Activated T-cell treated with anti-CD3 and anti-CD28 coated beads for 1 hour (primary cell): ENCODE measurements at regions not wholly inside any gene's neighbourhood (a gene's known extent, or its start where the extent isn't known, plus 50 kb on each side); places are given as distances from the start of the nearest gene placed in this dataset.
"Not testable (repeated sequence)": the region's sequence is repeated elsewhere in the genome, so short reads cannot be mapped to it uniquely, and the experiment has no call there.

ENCODE experiments used
- DNase-seq: peaks from one replicate; pipeline ENCODE4 v3.0.0-alpha.2; 2020; ENCODE audit warnings: low read depth

- no peak for DNase-seq
These were observed 330.5 kb upstream of the KCNMB2 start for GRCh38 chr3:178205740-178206139.

- no peak for DNase-seq
These were observed 329.7 kb upstream of the KCNMB2 start for GRCh38 chr3:178206521-178206920.

- DNase-seq = not testable (repeated sequence)
These were observed 329.1 kb upstream of the KCNMB2 start for GRCh38 chr3:178207161-178207560.

GRCh38 chr3:178207627-178208026 lies 328.6 kb upstream of the KCNMB2 start:
- not testable (repeated sequence) for DNase-seq

DNA sequence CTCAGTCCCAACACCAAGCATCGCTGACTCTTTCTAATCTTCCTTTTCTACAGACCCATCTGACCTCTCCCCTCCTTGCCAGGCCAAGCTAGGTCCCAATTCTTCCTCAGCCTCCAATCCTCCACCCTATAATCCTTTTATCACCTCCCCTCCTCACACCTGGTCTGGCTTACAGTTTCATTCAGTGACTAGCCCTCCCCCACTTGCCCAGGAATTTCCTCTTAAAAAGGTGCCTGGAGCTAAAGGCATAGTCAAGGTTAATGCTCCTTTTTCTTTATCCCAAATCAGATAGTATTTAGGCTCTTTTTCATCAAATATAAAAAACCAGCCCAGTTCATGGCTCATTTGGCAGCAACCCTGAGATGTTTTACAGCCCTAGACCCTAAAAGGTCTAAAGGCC lies 327.1 kb upstream of the KCNMB2 start:
- DNase-seq = not testable (repeated sequence)

DNA sequence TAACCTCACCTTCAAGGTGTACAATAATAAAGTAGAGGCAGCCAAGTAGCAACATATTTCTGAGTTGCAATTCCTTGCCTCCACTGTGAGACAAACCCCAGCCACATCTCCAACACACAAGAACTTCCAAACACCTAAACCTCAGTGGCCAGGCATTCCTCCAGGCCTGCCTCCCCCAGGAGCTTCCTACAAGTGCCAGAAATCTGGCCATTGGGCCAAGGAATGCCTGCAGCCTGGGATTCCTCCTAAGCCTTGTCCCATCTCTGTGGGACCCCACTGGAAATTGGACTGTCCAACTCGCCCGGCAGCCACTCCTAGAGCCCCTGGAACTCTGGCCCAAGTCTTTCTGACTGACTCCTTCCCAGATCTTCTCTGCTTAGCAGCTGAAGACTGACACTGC lies 326.6 kb upstream of the KCNMB2 start:
- not testable (repeated sequence) for DNase-seq

GRCh38 chr3:178211086-178211485 lies 325.1 kb upstream of the KCNMB2 start:
- not testable (repeated sequence) for DNase-seq

GRCh38 chr3:178217479-178217878 lies 318.8 kb upstream of the KCNMB2 start:
- no peak for DNase-seq

- no peak for DNase-seq
These were observed 318.0 kb upstream of the KCNMB2 start for GRCh38 chr3:178218231-178218630.

- not testable (repeated sequence) for DNase-seq
These were observed 316.6 kb upstream of the KCNMB2 start for GRCh38 chr3:178219661-178220060.

DNA sequence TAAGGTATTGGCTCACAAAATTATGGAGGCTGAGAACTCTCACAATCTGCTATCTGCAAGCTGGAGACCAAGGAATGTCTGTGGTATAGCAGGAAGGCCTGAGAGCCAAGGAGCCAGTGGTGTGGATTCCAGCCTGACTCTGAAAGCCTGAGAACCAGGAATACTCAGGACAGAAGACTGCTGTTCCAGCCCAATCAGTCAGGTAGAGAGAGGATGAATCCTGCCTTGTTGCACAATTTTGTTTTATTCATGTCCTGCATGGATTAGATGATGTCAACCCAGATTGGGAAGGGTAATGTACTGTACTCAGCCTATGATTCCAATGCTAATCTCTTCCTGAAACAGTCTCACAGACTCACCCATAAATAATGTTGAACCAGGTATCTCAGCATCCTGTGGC lies 312.4 kb upstream of the KCNMB2 start:
- DNase-seq = no peak

DNA sequence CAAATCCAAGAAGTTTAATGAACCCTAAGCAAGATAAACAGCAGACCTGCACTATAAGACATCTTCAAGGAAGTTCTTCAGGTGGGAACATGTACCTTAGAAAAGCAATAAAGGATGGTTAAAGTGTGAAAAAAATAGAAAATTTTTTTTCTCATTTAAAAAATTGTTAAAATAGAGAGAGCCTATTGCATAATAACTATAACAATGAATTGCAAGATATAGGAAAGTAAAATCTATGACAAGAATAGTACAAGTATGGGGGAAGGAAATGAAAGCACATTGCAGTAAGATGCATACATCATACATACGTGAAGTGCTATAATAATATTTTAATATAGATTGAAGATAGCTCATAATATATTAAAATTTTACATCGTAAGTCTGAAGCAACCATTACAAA lies 310.1 kb upstream of the KCNMB2 start:
- no peak for DNase-seq

GRCh38 chr3:178231645-178232044 lies 304.6 kb upstream of the KCNMB2 start:
- no peak for DNase-seq

DNA sequence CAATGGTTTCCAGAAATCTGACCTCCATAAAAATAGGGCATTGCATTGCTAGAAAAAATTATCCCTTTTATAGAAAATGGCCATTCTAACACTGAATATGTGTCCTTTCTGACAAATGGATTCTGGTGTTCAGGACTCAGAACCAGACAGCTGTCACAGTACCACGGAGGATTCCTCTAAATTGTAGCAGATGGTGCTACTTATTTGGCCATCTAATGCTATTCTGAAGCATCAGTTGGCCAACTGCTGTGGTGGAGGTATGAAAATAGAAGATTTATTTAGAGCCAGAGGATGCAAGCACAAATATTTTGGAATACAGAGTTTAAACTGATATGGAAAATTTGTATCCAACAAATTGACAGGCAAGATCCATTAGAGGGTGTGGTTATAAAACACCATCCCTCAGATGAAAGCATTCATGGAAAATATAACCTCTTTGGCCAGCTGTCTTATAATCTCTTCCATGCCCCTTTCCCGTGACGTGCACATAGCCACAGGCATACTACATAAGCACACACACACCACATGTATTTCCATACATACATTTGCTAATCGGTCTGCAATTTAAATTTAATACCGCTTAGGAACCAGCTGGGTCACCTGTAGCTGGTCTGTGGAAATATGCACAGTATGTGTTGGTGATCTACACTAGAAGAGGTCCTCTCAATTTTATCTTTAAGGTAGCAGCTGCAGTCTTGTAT lies 302.7 kb upstream of the KCNMB2 start:
- no peak for DNase-seq

- DNase-seq = no peak
These were observed 299.5 kb upstream of the KCNMB2 start for GRCh38 chr3:178236555-178237277.

- DNase-seq = no peak
These were observed 298.1 kb upstream of the KCNMB2 start for GRCh38 chr3:178238179-178238578.

- no peak for DNase-seq
These were observed 291.2 kb upstream of the KCNMB2 start for GRCh38 chr3:178244733-178245709.

DNA sequence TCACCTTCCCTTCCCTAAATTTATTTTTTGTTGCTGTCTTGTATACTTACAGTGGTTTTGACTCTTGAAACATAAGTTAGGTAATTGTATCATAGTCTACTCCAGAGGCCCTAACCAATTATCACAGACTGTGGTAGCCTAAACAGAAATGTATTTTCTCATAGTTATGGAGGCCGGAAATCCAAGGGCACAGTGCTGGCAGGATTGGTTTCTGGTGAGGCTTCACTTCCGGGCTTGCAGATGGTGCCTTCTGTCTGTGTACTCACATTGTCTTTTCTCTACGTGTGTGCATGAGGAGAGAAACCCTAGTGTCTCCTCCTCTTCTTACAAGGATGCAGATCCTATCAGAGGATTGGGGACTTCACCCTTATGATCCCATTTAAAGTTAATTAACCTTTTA lies 290.2 kb upstream of the KCNMB2 start:
- no peak for DNase-seq

DNA sequence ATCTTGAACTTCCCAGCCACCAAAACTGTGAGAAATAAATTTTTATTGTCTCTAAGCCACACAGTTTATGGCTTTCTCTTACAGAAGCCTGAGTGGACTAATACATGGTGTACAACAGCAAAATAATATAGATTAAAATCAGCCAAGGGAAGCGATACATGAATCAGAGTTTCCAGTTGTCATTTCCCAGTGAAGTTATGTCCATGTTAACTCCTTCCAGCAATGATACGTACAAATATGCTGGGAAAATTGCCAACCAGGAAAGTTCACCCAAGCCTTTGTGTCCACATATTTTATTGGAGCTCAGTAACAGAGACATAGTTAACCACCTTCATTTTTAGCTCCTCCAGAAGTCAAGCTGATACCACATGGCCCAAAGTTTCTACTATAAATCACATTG lies 280.9 kb upstream of the KCNMB2 start:
- DNase-seq = no peak

DNA sequence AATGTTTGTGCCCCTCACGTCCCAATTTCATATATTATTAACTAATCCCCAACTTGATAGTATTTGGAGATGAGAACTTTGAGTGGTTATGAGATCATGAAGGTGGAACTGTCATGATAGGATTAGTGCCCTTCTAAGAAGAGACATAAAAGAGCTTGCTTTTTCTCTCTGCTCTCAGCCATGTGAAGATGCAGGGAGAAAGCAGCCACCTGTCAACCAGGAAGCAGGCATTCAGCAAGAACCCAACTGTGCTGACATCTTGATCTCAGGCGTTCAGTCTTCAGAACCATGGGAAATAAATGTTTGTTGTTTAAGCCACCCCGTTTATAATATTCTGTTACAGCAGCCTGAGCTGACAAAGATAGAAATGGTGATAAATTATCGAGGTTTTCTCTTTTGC lies 278.7 kb upstream of the KCNMB2 start:
- no peak for DNase-seq

- no peak for DNase-seq
These were observed 278.1 kb upstream of the KCNMB2 start for GRCh38 chr3:178258121-178258520.

DNA sequence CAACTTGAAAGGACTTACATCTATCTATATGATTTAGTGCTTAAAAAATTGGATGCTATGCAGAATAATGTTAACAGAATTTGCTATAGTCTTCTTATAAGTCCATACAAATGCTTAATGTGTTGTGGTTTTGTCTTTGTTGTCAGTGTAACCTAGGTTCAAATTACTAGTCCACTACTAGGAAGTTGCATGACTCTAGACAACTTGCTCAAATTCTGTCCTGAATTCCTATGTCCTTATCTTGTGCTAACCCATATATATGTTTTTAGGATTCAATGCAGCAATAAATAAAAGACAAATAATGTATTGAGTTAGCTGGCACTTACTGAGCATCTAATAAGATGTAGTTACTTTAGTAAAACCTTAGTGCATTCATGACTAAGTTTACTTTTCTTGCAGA lies 276.5 kb upstream of the KCNMB2 start:
- no peak for DNase-seq
